Tibial artery (tissue), 4 donors: ENCODE measurements at regions not wholly inside any gene's neighbourhood (a gene's known extent, or its start where the extent isn't known, plus 50 kb on each side); places are given as distances from the start of the nearest gene placed in this dataset.

ENCODE experiments used
- DNase-seq, 2 donors: peaks; one replicate each; pipeline ENCODE4 v3.0.0-alpha.2; 2019
- H3K27ac ChIP-seq, 2 donors: fragments of 200-600 bp; sonication (generic) in 1 of 2; 1 replicate in 1 of 2; 2 replicates in 1 of 2; pipeline ENCODE4 v1.5.1; 2018 to 2019; ENCODE audit warnings: mild to moderate bottlenecking in 1 of 2
- H3K27me3 ChIP-seq, 2 donors: fragments of 200-600 bp; sonication (generic) in 1 of 2; one replicate each; pipeline versions ENCODE4 v1.5.1 to v1.6.0; 2016 to 2019
- H3K36me3 ChIP-seq, 3 donors: fragments of 200-600 bp; sonication (generic) in 2 of 3; one replicate each; pipeline ENCODE4 v1.5.1; 2016 to 2019; ENCODE audit warnings: mild to moderate bottlenecking in 2 of 3
- H3K4me1 ChIP-seq, 4 donors: fragments of 200-600 bp; sonication (generic) in 2 of 4; 1 replicate in 3 of 4; 2 replicates in 1 of 4; pipeline ENCODE4 v1.5.1; 2016 to 2019
- H3K4me3 ChIP-seq, 2 donors: fragments of 200-600 bp; sonication (generic) in 1 of 2; 1 replicate in 1 of 2; 2 replicates in 1 of 2; pipeline ENCODE4 v1.5.1; 2018 to 2019; ENCODE audit warnings: mild to moderate bottlenecking in 2 of 2
- H3K9me3 ChIP-seq, 3 donors: fragments of 200-600 bp; sonication (generic) in 1 of 3; one replicate each; pipeline ENCODE4 v1.5.1; 2016 to 2019
- CTCF ChIP-seq, 2 experiments: fragments of 200-600 bp in 1 of 2; fragments of 450-650 bp in 1 of 2; IDR thresholded peaks; one replicate each; pipeline ENCODE4 v1.5.1; 2017 to 2019; ENCODE audit warnings: antibody characterized with exemption in 2 of 2, mild to moderate bottlenecking in 1 of 2, moderate library complexity in 1 of 2
- intact Hi-C: fragments of 100-400 bp; cut with DNase I; formaldehyde crosslinking; loops from one replicate; pipeline ENCODE4 v1.15.0; 2023; ENCODE audit warnings: low total_unique reads

GRCh38 chr13:33633701-33634545 is 184.0 kb upstream of the RFC3 start:
- no peaks in the 10 kb centered on the region for H3K4me1 ChIP-seq
- intact Hi-C loops: no loop called here
- no peak overlapping the region for H3K4me3 ChIP-seq
- H3K27me3 ChIP-seq: no peaks in the 10 kb centered on the region
- no peak for DNase-seq
- H3K27ac ChIP-seq: no peak overlapping the region
- H3K9me3 ChIP-seq: no peaks in the 10 kb centered on the region
- no peaks in the 10 kb centered on the region for H3K36me3 ChIP-seq
- no peak for TF ChIP-seq CTCF (IDR thresholded peaks at IDR 0.05)

GRCh38 chr13:33634546-33634982 is 183.4 kb upstream of the RFC3 start:
- DNase-seq: no peak
- Histone ChIP-seq H3K4me3 (no peak overlapping the region), H3K9me3 (no peaks in the 10 kb centered on the region), H3K36me3 (no peaks in the 10 kb centered on the region), H3K27ac (no peak overlapping the region), H3K4me1 (no peaks in the 10 kb centered on the region), H3K27me3 (no peaks in the 10 kb centered on the region)
- TF ChIP-seq CTCF (IDR thresholded peaks at IDR 0.05): no peak
- intact Hi-C loops: no loop called here

- no peak for TF ChIP-seq CTCF (IDR thresholded peaks at IDR 0.05)
- H3K27me3 ChIP-seq: no peaks in the 10 kb centered on the region
- no peaks in the 10 kb centered on the region for H3K9me3 ChIP-seq
- H3K27ac ChIP-seq: no peak overlapping the region
- intact Hi-C loops: no loop called here
- H3K4me1 ChIP-seq: no peaks in the 10 kb centered on the region
- H3K36me3 ChIP-seq: no peaks in the 10 kb centered on the region
- DNase-seq: no peak
- H3K4me3 ChIP-seq: no peak overlapping the region
These were observed 181.7 kb upstream of the RFC3 start for GRCh38 chr13:33636243-33636642.

GRCh38 chr13:33636955-33637670 is 180.8 kb upstream of the RFC3 start:
- intact Hi-C loops: no loop called here
- Histone ChIP-seq H3K4me1 (no peaks in the 10 kb centered on the region), H3K9me3 (no peaks in the 10 kb centered on the region), H3K27me3 (no peaks in the 10 kb centered on the region), H3K27ac (no peak overlapping the region), H3K36me3 (no peaks in the 10 kb centered on the region), H3K4me3 (no peak overlapping the region)
- DNase-seq: no peak
- TF ChIP-seq CTCF (IDR thresholded peaks at IDR 0.05): no peak

- Histone ChIP-seq H3K36me3 (no peaks in the 10 kb centered on the region), H3K4me1 (peaks cover 0 to 4% (median 0%) of the 10 kb centered on the region in 4 donors), H3K27ac (no peak overlapping the region), H3K9me3 (no peaks in the 10 kb centered on the region), H3K4me3 (no peak overlapping the region), H3K27me3 (no peaks in the 10 kb centered on the region)
- no peak for DNase-seq
- intact Hi-C loops: no loop called here
- no peak for TF ChIP-seq CTCF (IDR thresholded peaks at IDR 0.05)
These were observed 179.8 kb upstream of the RFC3 start for GRCh38 chr13:33637978-33638743.
